ENCODE measurements at regions not wholly inside any gene's neighbourhood (a gene's known extent, or its start where the extent isn't known, plus 50 kb on each side); places are given as distances from the start of the nearest gene placed in this dataset.
A peak's percentile ranks its signal among the peaks of the same experiment; 100 is the strongest.

- peak; percentile 72 for TF ChIP-seq CTCF (IDR thresholded peaks at IDR 0.05)
- H3K27ac Mint-ChIP-seq, result no peak overlapping the region
- H3K4me3 Mint-ChIP-seq, result no peak overlapping the region
- Histone ChIP-seq H3K4me3 (ENCODE audit: low read length) (no peak overlapping the region), H3K9me3 (ENCODE audit: control insufficient read depth in 1 of 2, insufficient read depth in 1 of 2, low read length in 2 of 2) (no peaks in the 10 kb centered on the region), H3K4me1 (ENCODE audit: insufficient read depth, low read length) (peaks cover 11% of the 10 kb centered on the region), H3K27ac (ENCODE audit: low read depth in 1 of 2, low read length in 2 of 2) (no peak overlapping the region), H3K36me3 (ENCODE audit: insufficient read depth, low read length) (no peaks in the 10 kb centered on the region), H3K27me3 (ENCODE audit: control insufficient read depth in 1 of 2, insufficient read depth in 2 of 2, low read length in 2 of 2) (peaks cover 5 to 27% of the 10 kb centered on the region in 2 experiments)
- intact Hi-C loops (cut with DNase I, micrococcal nuclease), result loop anchor here (1.0 kb wide), 1 partner anchor 310 kb away; no protein-coding TSS in a partner anchor
- H3K36me3 Mint-ChIP-seq (ENCODE audit: low read depth), result no peaks in the 10 kb centered on the region
- H3K4me1 Mint-ChIP-seq (ENCODE audit: low read depth), result peaks cover 4% of the 10 kb centered on the region
- ATAC-seq (ENCODE audit: poor library complexity) (peak; percentile 80), DNase-seq (peak; percentile 24 to 67 (median 42))
- ChIA-PET POLR2A (no interaction called here), CTCF (interaction anchor here (5.0 kb wide), 1 partner anchor 310 kb away, joined by 36 read pairs; no protein-coding TSS in a partner anchor)
- no peaks in the 10 kb centered on the region for H3K9me3 Mint-ChIP-seq
- H3K27me3 Mint-ChIP-seq, result peaks cover 24% of the 10 kb centered on the region
Measured at GRCh38 chrX:151082077-151082948, 94.1 kb upstream of the GPR50 start.

- Mint-ChIP-seq H3K9me3 (no peaks in the 10 kb centered on the region), H3K27ac (no peak overlapping the region), H3K36me3 (ENCODE audit: low read depth) (no peaks in the 10 kb centered on the region), H3K4me3 (no peak overlapping the region), H3K27me3 (peaks cover 24% of the 10 kb centered on the region), H3K4me1 (ENCODE audit: low read depth) (peaks cover 4% of the 10 kb centered on the region)
- DNase-seq (no peak), ATAC-seq (ENCODE audit: poor library complexity) (no peak)
- CTCF ChIA-PET, result interaction anchor here (5.0 kb wide), 1 partner anchor 312 kb away, joined by 36 read pairs; no protein-coding TSS in a partner anchor
- POLR2A ChIA-PET, result no interaction called here
- H3K36me3 ChIP-seq (ENCODE audit: insufficient read depth, low read length), result no peaks in the 10 kb centered on the region
- H3K4me3 ChIP-seq (ENCODE audit: low read length), result no peak overlapping the region
- no peak overlapping the region for H3K27ac ChIP-seq (ENCODE audit: low read depth in 1 of 2, low read length in 2 of 2)
- intact Hi-C loops (cut with DNase I, micrococcal nuclease), result no loop called here
- peaks cover 5 to 45% of the 10 kb centered on the region in 2 experiments for H3K27me3 ChIP-seq (ENCODE audit: control insufficient read depth in 1 of 2, insufficient read depth in 2 of 2, low read length in 2 of 2)
- H3K9me3 ChIP-seq (ENCODE audit: control insufficient read depth in 1 of 2, insufficient read depth in 1 of 2, low read length in 2 of 2), result no peaks in the 10 kb centered on the region
- TF ChIP-seq CTCF (IDR thresholded peaks at IDR 0.05), result no peak
- H3K4me1 ChIP-seq (ENCODE audit: insufficient read depth, low read length), result peaks cover 11% of the 10 kb centered on the region
Measured at GRCh38 chrX:151084454-151084853, 91.9 kb upstream of the GPR50 start.

GRCh38 chrX:151085207-151085606 is 91.2 kb upstream of the GPR50 start:
- DNase-seq, result no peak
- H3K36me3 Mint-ChIP-seq (ENCODE audit: low read depth), result no peaks in the 10 kb centered on the region
- H3K27ac Mint-ChIP-seq, result no peak overlapping the region
- H3K36me3 ChIP-seq (ENCODE audit: insufficient read depth, low read length), result no peaks in the 10 kb centered on the region
- peaks cover 4% of the 10 kb centered on the region for H3K4me1 Mint-ChIP-seq (ENCODE audit: low read depth)
- H3K9me3 Mint-ChIP-seq, result no peaks in the 10 kb centered on the region
- peaks cover 24% of the 10 kb centered on the region for H3K27me3 Mint-ChIP-seq
- no peaks in the 10 kb centered on the region for H3K9me3 ChIP-seq (ENCODE audit: control insufficient read depth in 1 of 2, insufficient read depth in 1 of 2, low read length in 2 of 2)
- H3K4me3 Mint-ChIP-seq, result no peak overlapping the region
- H3K4me1 ChIP-seq (ENCODE audit: insufficient read depth, low read length), result peaks cover 11% of the 10 kb centered on the region
- no peak for TF ChIP-seq CTCF (IDR thresholded peaks at IDR 0.05)
- peaks cover 5 to 47% of the 10 kb centered on the region in 2 experiments for H3K27me3 ChIP-seq (ENCODE audit: control insufficient read depth in 1 of 2, insufficient read depth in 2 of 2, low read length in 2 of 2)
- POLR2A ChIA-PET, result no interaction called here
- H3K4me3 ChIP-seq (ENCODE audit: low read length), result no peak overlapping the region
- intact Hi-C loops (cut with DNase I, micrococcal nuclease), result no loop called here
- ATAC-seq (ENCODE audit: poor library complexity), result no peak
- CTCF ChIA-PET, result interaction anchor here (5.0 kb wide), 1 partner anchor 313 kb away, joined by 36 read pairs; no protein-coding TSS in a partner anchor
- H3K27ac ChIP-seq (ENCODE audit: low read depth in 1 of 2, low read length in 2 of 2), result no peak overlapping the region

Data from CD4-positive, alpha-beta T cell (primary cell).